Keratinocyte (primary cell): ENCODE measurements at regions not wholly inside any gene's neighbourhood (a gene's known extent, or its start where the extent isn't known, plus 50 kb on each side); places are given as distances from the start of the nearest gene placed in this dataset.

Experiments used
- DNase-seq: peaks from one replicate; pipeline ENCODE4 v3.0.0-alpha.2; 2011; ENCODE audit warnings: low read depth, missing footprints, low spot score
- FAIRE-seq: peaks from 2 replicates; lab custom pipeline; 2011; peaks lifted over from hg19 to GRCh38; lab: Jason Lieb, UNC
- H2AFZ ChIP-seq: 2 replicates; pipeline ENCODE4 v1.6.0; 2012; ENCODE audit warnings: low read length, control low read depth, inconsistent platforms; ENCODE audit not compliant: control insufficient read depth
- H3K27ac ChIP-seq: 2 replicates; pipeline ENCODE4 v1.5.1; 2011; ENCODE audit warnings: low read length; ENCODE audit not compliant: control insufficient read depth, insufficient read depth
- H3K27me3 ChIP-seq: 3 replicates; pipeline ENCODE4 v1.6.0; 2011; ENCODE audit warnings: low read length; ENCODE audit not compliant: control insufficient read depth, insufficient read depth; ENCODE audit errors: extremely low read depth
- H3K36me3 ChIP-seq, 2 experiments: 2 replicates in 1 of 2; 3 replicates in 1 of 2; pipeline ENCODE4 v1.5.1; 2011; ENCODE audit warnings: low read length in 2 of 2, mild to moderate bottlenecking in 1 of 2; ENCODE audit not compliant: control insufficient read depth in 2 of 2, insufficient read depth in 2 of 2; ENCODE audit errors: extremely low read depth in 1 of 2
- H3K4me1 ChIP-seq: 3 replicates; pipeline ENCODE4 v1.5.1; 2011; ENCODE audit warnings: low read length; ENCODE audit not compliant: control insufficient read depth, insufficient read depth; ENCODE audit errors: extremely low read depth
- H3K4me2 ChIP-seq: 3 replicates; pipeline ENCODE4 v1.6.0; 2011; ENCODE audit warnings: low read depth, low read length; ENCODE audit not compliant: control insufficient read depth, insufficient read depth; ENCODE audit errors: extremely low read depth
- H3K4me3 ChIP-seq, 3 experiments: fragments of 200-600 bp in 1 of 3; sonication (generic) in 1 of 3; 2 replicates in 2 of 3; 3 replicates in 1 of 3; pipeline ENCODE4 v1.5.1; 2011 to 2016; ENCODE audit warnings: low read length in 3 of 3, mild to moderate bottlenecking in 3 of 3, control low read depth in 2 of 3, inconsistent platforms in 1 of 3, low read depth in 1 of 3, mixed read lengths in 1 of 3, mixed run types in 1 of 3, moderate library complexity in 1 of 3; ENCODE audit not compliant: control insufficient read depth in 2 of 3, insufficient read depth in 2 of 3; ENCODE audit errors: extremely low read depth in 1 of 3
- H3K79me2 ChIP-seq: 2 replicates; pipeline ENCODE4 v1.6.0; 2012; ENCODE audit warnings: low read length; ENCODE audit not compliant: control insufficient read depth, insufficient read depth
- H3K9ac ChIP-seq: 3 replicates; pipeline ENCODE4 v1.6.0; 2011; ENCODE audit warnings: low read length; ENCODE audit not compliant: control insufficient read depth, insufficient read depth; ENCODE audit errors: extremely low read depth
- H3K9me1 ChIP-seq: 3 replicates; pipeline ENCODE4 v1.6.0; 2011; ENCODE audit warnings: low read length; ENCODE audit not compliant: control insufficient read depth, insufficient read depth; ENCODE audit errors: extremely low read depth
- H3K9me3 ChIP-seq: 2 replicates; pipeline ENCODE4 v1.5.1; 2012; ENCODE audit warnings: low read depth, low read length; ENCODE audit not compliant: control insufficient read depth
- H4K20me1 ChIP-seq: 3 replicates; pipeline ENCODE4 v1.6.0; 2011; ENCODE audit warnings: low read length; ENCODE audit not compliant: control insufficient read depth, insufficient read depth; ENCODE audit errors: extremely low read depth
- EZH2 ChIP-seq: IDR thresholded peaks from one replicate; pipeline ENCODE4 v1.6.1; 2012; ENCODE audit warnings: inconsistent platforms, mild to moderate bottlenecking, low read length, moderate library complexity
- dilution Hi-C: fragments of 300-500 bp; cut with MboI; formaldehyde crosslinking; loops from one replicate; pipeline ENCODE4 v1.7.0; 2020; ENCODE audit warnings: low sequenced_read_pairs; ENCODE audit not compliant: extremely low pct_ligation_motif_present
- TF ChIP-seq, protein P1 (sequence below), 3 experiments: IDR thresholded peaks in 1 of 3; conservative IDR thresholded peaks in 1 of 3; optimal IDR thresholded peaks in 1 of 3; 2 replicates in 2 of 3; 3 replicates in 1 of 3; pipeline versions ENCODE3 to v1.5.1; 2011; ENCODE audit warnings: low read length in 3 of 3, mild to moderate bottlenecking in 3 of 3, moderate library complexity in 2 of 3, control low read depth in 1 of 3, inconsistent platforms in 1 of 3; ENCODE audit not compliant: insufficient read depth in 2 of 3; ENCODE audit errors: extremely low read depth in 1 of 3

DNA sequence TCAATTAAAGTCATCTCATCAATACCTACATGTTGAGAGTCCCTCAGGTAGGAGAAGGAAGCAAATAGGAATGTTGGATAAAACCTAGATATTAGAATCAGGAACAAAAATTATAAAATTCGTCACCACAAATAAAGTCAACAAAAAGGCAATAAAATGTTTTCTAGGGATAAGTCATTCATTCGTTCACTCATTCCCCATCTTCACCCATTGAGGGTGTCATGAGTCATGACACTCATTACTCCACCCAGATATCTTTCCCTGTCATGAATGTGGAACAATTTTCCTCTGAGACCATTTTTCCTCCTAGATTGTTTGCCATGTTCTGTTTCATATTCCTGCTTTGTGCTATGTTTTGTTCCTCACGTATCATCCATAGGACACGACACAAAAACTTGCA is 50.9 kb upstream of the OLIG3 start:
- no peaks in the 10 kb centered on the region for H3K9me1 ChIP-seq
- H4K20me1 ChIP-seq: no peaks in the 10 kb centered on the region
- H3K27me3 ChIP-seq: no peaks in the 10 kb centered on the region
- no peak overlapping the region for H3K9ac ChIP-seq
- no peak for TF ChIP-seq EZH2
- TF ChIP-seq, protein P1, sequence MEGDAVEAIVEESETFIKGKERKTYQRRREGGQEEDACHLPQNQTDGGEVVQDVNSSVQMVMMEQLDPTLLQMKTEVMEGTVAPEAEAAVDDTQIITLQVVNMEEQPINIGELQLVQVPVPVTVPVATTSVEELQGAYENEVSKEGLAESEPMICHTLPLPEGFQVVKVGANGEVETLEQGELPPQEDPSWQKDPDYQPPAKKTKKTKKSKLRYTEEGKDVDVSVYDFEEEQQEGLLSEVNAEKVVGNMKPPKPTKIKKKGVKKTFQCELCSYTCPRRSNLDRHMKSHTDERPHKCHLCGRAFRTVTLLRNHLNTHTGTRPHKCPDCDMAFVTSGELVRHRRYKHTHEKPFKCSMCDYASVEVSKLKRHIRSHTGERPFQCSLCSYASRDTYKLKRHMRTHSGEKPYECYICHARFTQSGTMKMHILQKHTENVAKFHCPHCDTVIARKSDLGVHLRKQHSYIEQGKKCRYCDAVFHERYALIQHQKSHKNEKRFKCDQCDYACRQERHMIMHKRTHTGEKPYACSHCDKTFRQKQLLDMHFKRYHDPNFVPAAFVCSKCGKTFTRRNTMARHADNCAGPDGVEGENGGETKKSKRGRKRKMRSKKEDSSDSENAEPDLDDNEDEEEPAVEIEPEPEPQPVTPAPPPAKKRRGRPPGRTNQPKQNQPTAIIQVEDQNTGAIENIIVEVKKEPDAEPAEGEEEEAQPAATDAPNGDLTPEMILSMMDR (optimal IDR thresholded peaks at IDR 0.05 in 1 of 3, IDR thresholded peaks at IDR 0.05 in 1 of 3, conservative IDR thresholded peaks at IDR 0.05 in 1 of 3; ENCODE audit: extremely low read depth in 1 of 3, insufficient read depth in 2 of 3, low read length in 3 of 3): no peak
- no peaks in the 10 kb centered on the region for H3K4me1 ChIP-seq
- no peak overlapping the region for H2AFZ ChIP-seq
- dilution Hi-C loops: no loop called here
- H3K9me3 ChIP-seq: no peaks in the 10 kb centered on the region
- H3K36me3 ChIP-seq: no peaks in the 10 kb centered on the region
- H3K4me3 ChIP-seq: no peak overlapping the region
- DNase-seq (no peak), FAIRE-seq (no peak)
- H3K27ac ChIP-seq: no peak overlapping the region
- no peaks in the 10 kb centered on the region for H3K79me2 ChIP-seq
- H3K4me2 ChIP-seq: no peak overlapping the region

DNA sequence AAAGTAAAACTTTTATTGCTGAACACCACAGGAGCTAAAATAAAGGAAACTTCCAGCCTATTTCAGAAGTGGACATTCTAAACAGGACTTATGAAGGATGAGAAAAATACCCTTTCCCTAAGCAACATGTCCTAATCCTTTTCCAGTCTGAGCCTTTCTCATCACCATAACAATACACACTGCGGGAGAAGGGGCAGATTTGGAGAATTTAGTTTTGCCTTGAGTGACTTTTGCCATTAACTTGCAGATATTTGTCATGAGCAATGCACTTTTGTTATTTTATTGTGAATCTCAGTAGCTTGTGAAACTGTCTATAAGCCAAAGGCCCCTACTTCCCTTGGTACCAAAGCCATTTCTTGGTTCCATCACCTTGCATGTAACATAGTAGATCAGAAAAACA is 53.0 kb upstream of the OLIG3 start:
- Histone ChIP-seq H3K9me1 (no peaks in the 10 kb centered on the region), H2AFZ (no peak overlapping the region), H3K27me3 (no peaks in the 10 kb centered on the region), H3K79me2 (no peaks in the 10 kb centered on the region), H3K9ac (no peak overlapping the region), H3K4me3 (no peak overlapping the region), H3K36me3 (no peaks in the 10 kb centered on the region), H3K4me1 (no peaks in the 10 kb centered on the region), H3K27ac (no peak overlapping the region), H3K9me3 (no peaks in the 10 kb centered on the region), H3K4me2 (no peak overlapping the region), H4K20me1 (no peaks in the 10 kb centered on the region)
- DNase-seq: no peak
- dilution Hi-C loops: no loop called here
- TF ChIP-seq, protein P1 (optimal IDR thresholded peaks at IDR 0.05 in 1 of 3, IDR thresholded peaks at IDR 0.05 in 1 of 3, conservative IDR thresholded peaks at IDR 0.05 in 1 of 3; ENCODE audit: extremely low read depth in 1 of 3, insufficient read depth in 2 of 3, low read length in 3 of 3): no peak
- no peak for TF ChIP-seq EZH2
- no peak for FAIRE-seq
